Heart right ventricle (tissue), 16 donors: ENCODE measurements at regions not wholly inside any gene's neighbourhood (a gene's known extent, or its start where the extent isn't known, plus 50 kb on each side); places are given as distances from the start of the nearest gene placed in this dataset.

Experiments
- ATAC-seq, 8 donors: fragments of 200-7000 bp; cut with Tn5 transposase; one replicate each; pipeline ENCODE4 v1.9.1; 2020; ENCODE audit warnings: mild to moderate bottlenecking in 8 of 8, moderate library complexity in 8 of 8, moderate number of reproducible peaks in 1 of 8
- DNase-seq, 2 donors: peaks; one replicate each; pipeline ENCODE4 v3.0.0-alpha.2; 2020
- H3K27ac ChIP-seq, 10 donors: fragments of 200-600 bp; sonication (generic) in 2 of 10; one replicate each; pipeline versions ENCODE4 v1.5.0 to v1.8.0; 2020 to 2022; ENCODE audit warnings: mild to moderate bottlenecking in 3 of 10
- H3K27me3 ChIP-seq, 7 donors: fragments of 200-600 bp; one replicate each; pipeline ENCODE4 v1.8.0; 2021 to 2022; ENCODE audit warnings: mild to moderate bottlenecking in 2 of 7
- H3K36me3 ChIP-seq, 9 donors: fragments of 200-600 bp; sonication (generic) in 1 of 9; one replicate each; pipeline versions ENCODE4 v1.5.0 to v1.8.0; 2020 to 2022; ENCODE audit warnings: mild to moderate bottlenecking in 2 of 9
- H3K4me1 ChIP-seq, 9 donors: fragments of 200-600 bp; sonication (generic) in 1 of 9; one replicate each; pipeline versions ENCODE4 v1.5.0 to v1.8.0; 2020 to 2022; ENCODE audit warnings: mild to moderate bottlenecking in 4 of 9
- H3K4me3 ChIP-seq, 10 donors: fragments of 200-600 bp; sonication (generic) in 2 of 10; one replicate each; pipeline versions ENCODE4 v1.5.0 to v1.8.0; 2020 to 2022; ENCODE audit warnings: mild to moderate bottlenecking in 7 of 10, moderate library complexity in 2 of 10
- H3K9me3 ChIP-seq, 11 donors: fragments of 200-600 bp in 10 of 11; sonication (generic) in 2 of 11; one replicate each; pipeline versions ENCODE4 v1.5.0 to v1.8.0; 2013 to 2022; ENCODE audit warnings: mild to moderate bottlenecking in 2 of 11, control low read depth in 1 of 11, moderate library complexity in 1 of 11
- CTCF ChIP-seq, 9 donors: fragments of 200-600 bp; sonication (generic) in 2 of 9; IDR thresholded peaks; one replicate each; pipeline versions ENCODE4 v1.5.0 to v1.8.0; 2021 to 2022; ENCODE audit warnings: antibody characterized with exemption in 9 of 9, mild to moderate bottlenecking in 5 of 9, moderate library complexity in 1 of 9
- WGBS, 2 donors: extraction: QIAGEN DNeasy Blood & Tissue Kit; methylation state at CpG; one replicate each; pipeline ENCODE4 v1.1.7; 2013; ENCODE audit warnings: inconsistent platforms in 1 of 2; 5-methylcytosine and 5-hydroxymethylcytosine counted together
- intact Hi-C, 10 donors: fragments of 100-400 bp; cut with DNase I; formaldehyde crosslinking; loops; one replicate each; pipeline versions ENCODE4 v1.11.1 to v1.14.2; 2022
- donor health status: Arrhythmogenic right ventricular cardiomyopathy.
- donor health status: ischemic (EF 13 %, LVEDD 7.1; RV severe dilation, severe dysfunction).
- donor health status: healthy with polysubstance abuse.
- donor health status: DM: no; HTN: yes; CAD: no.
- donor health status: DM: no; HTN: no; CAD: no.
- donor health status: ischemic (EF 25% LVEDD 6.9; RV normal size, moderate dysfunction).
- donor health status: ischemic (EF 25% LVEDD 5.7; RV mildly dilated, moderate dysfunction).
- donor health status: healthy.
- donor health status: DM: yes; HTN: yes; CAD: no.
- donor health status: Ischemic cardiomyopathy.
- donor health status: ischemic (EF 35%, LVEDD 5.7; RV mildly dilated, moderate dysfunction).
- donor health status: nonischemic (EF 11% LVEDD 7.7; RV severe dilation, severe dysfunction).
- donor health status: DM: yes; HTN: yes; CAD: no.
- donor health status: PGD.
- donor health status: ischemic (EF 29% LVEDD 5.4; RV normal size, mild dysfunction).
- donor health status: nonischemic (EF 23%, LVEDD 6.1; RV moderate dilation, normal function).

- intact Hi-C loops = loop anchor here in 4 of 10 donors (10.0 kb wide), 3 partner anchors 235 to 345 kb away; no protein-coding TSS in a partner anchor
- DNase-seq (peak in 1 of 2 donors; percentile 7), ATAC-seq (peak; percentile 34 to 98 (median 86))
- no peaks in the 10 kb centered on the region for H3K27me3 ChIP-seq
- no peak overlapping the region for H3K4me3 ChIP-seq
- H3K27ac ChIP-seq = peak overlapping the region in 4 of 10 donors; percentile 33 to 51 (median 36)
- H3K4me1 ChIP-seq = peaks cover 0 to 10% (median 0%) of the 10 kb centered on the region in 9 donors
- peaks cover 0 to 12% (median 0%) of the 10 kb centered on the region in 11 donors for H3K9me3 ChIP-seq
- TF ChIP-seq CTCF (IDR thresholded peaks at IDR 0.05) = no peak
- no peaks in the 10 kb centered on the region for H3K36me3 ChIP-seq
These were observed 476.4 kb downstream of the KIF4B start for GRCh38 chr5:155489949-155490348.

DNA sequence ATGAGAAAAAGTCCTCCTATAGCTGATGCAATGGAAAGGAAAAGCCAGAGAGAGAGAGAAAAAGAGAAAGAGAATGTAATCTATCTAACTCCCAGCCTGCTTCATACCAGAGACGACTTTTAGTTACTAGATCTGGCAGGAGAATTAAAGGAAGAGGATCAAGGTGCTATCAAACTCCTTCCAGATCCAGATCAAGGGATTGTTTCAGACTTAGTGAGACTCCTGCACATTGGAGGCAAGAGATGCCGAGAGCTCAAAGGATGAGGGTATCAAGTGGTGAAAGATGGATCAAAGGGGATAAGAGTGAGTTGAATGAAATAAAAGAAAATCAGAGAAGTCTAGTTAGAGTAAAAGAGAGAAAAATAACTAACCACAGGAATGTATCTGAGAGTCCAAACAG lies 478.6 kb downstream of the KIF4B start:
- intact Hi-C loops = no loop called here
- Histone ChIP-seq H3K9me3 (peaks cover 0 to 12% (median 0%) of the 10 kb centered on the region in 11 donors), H3K36me3 (no peaks in the 10 kb centered on the region), H3K4me3 (no peak overlapping the region), H3K27ac (no peak overlapping the region), H3K4me1 (peaks cover 0 to 3% (median 0%) of the 10 kb centered on the region in 9 donors), H3K27me3 (no peaks in the 10 kb centered on the region)
- DNase-seq (no peak), ATAC-seq (no peak)
- 53 to 56% methylated on average over 2 of the region's 2 CpGs for WGBS, 2 donors
- TF ChIP-seq CTCF (IDR thresholded peaks at IDR 0.05) = no peak

GRCh38 chr5:155504606-155505005 lies 491.1 kb downstream of the KIF4B start:
- DNase-seq (no peak), ATAC-seq (no peak)
- intact Hi-C loops = no loop called here
- Histone ChIP-seq H3K9me3 (no peaks in the 10 kb centered on the region), H3K27ac (no peak overlapping the region), H3K4me1 (no peaks in the 10 kb centered on the region), H3K4me3 (no peak overlapping the region), H3K36me3 (no peaks in the 10 kb centered on the region), H3K27me3 (no peaks in the 10 kb centered on the region)
- TF ChIP-seq CTCF (IDR thresholded peaks at IDR 0.05) = no peak
- WGBS, 2 donors = 57 to 68% methylated on average over 1 of the region's 1 CpG

DNA sequence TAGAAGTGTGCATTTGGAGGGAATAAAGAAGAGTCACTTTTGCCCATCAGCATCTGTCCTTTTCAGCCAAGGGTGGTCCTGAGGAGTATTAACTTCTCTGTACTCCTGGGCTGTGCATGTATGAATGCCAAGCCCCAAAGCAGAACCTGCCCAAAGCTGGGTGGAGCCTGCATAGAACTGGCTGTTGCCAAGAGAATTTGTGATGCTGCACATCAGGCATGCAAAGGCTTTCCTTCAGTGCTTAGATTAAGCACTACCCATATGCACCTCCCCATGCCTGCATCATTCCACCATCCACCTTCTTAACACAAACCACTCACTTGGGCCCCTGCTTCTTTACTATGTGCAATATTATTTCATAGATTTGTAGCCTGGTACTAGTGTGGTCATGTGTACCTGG lies 493.8 kb downstream of the KIF4B start:
- no peak overlapping the region for H3K4me3 ChIP-seq
- no peaks in the 10 kb centered on the region for H3K9me3 ChIP-seq
- H3K4me1 ChIP-seq = no peaks in the 10 kb centered on the region
- no peak for TF ChIP-seq CTCF (IDR thresholded peaks at IDR 0.05)
- no peak overlapping the region for H3K27ac ChIP-seq
- ATAC-seq (peak in 1 of 8 donors; percentile 35), DNase-seq (no peak)
- H3K36me3 ChIP-seq = no peaks in the 10 kb centered on the region
- H3K27me3 ChIP-seq = no peaks in the 10 kb centered on the region
- intact Hi-C loops = no loop called here
